IPS DF 4.7 (cell line): ENCODE measurements at regions not wholly inside any gene's neighbourhood (a gene's known extent, or its start where the extent isn't known, plus 50 kb on each side); places are given as distances from the start of the nearest gene placed in this dataset.

Source experiments
- DNase-seq: peaks from one replicate; pipeline ENCODE4 v3.0.0-alpha.2; 2013; ENCODE audit warnings: low spot score; ENCODE audit errors: extremely low read depth

- no peak for DNase-seq
Measured at GRCh38 chr16:35492225-35492624, 2032.8 kb downstream of the TP53TG3F start.

GRCh38 chr16:35497399-35497798 is 2038.0 kb downstream of the TP53TG3F start:
- DNase-seq: no peak

DNA sequence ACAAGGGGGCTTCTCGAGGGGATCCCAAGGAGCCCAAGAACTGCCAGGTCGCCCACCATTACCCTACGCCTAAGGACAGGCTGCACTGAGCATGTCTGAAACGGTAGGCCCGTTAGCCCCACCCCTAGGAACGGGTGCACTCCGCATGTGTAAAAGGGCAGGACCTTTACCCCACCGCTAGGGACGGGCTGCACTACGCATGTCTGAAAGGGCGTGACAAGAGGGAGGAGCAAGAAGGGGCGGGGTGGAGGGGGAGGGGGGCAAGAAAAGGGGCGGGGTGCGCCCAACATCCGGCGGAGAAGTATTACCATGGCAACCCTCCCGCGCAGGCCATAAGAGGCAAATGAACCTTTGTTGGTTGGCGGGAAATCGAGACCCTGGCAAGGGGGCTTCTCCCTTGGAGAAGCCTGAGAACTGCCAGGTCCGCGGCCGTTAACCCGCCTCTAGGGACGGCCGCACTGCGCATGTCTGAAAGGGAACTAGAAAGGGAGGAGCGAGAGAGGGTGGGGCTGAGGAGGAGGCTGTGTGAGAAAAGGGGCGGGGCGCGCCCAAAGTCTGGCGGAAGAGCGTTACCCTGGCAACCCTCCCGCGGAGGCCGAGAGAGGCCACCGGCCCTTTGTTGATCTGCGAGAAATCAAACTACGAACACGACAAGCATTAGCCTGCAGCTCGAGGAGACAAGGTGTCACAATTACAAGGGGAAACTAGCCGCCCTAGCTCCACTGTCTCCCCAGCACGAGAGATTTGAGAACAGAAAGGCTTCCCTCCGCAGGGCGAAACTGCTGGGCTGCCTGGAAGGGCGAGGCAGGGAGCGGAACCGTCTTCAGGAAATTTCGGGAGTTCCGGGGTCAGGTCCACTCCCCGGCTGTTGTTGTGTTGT is 2046.8 kb downstream of the TP53TG3F start:
- DNase-seq: no peak

DNA sequence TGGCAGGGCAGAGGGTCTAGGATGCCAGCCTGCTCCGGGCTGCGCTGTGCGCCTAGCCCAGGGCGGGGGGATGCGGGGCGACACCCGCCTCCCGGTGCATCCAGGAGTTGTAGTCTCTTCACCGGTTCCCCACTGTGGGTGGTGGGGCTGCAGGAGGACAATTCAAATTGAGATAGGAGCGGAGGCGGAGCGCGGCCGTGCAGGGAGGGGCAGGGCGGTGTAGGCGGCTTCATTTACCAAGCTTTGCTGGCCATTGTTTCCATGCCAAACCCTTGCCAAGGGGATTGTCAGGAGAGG is 2047.4 kb downstream of the TP53TG3F start:
- no peak for DNase-seq

- no peak for DNase-seq
Measured at GRCh38 chr16:35510701-35511100, 2051.3 kb downstream of the TP53TG3F start.

DNA sequence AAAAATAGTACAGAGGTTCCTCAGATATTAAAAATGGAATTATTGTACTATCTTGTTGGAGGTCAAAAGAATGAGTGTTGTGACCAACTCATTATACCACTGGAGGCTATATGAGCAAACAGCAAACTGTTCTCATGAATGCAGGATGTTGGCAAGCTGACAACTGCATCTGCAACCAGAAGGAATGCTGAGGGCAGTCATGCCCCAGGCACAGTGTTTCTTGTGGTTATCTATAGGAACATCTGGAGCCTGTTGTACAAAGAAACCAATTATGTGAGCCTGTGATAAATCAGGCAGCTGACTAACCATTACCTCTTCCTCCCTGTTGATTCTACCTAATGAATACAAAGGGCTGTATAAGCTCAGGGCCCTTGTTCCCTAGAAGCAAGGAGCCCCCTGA is 2057.1 kb downstream of the TP53TG3F start:
- no peak for DNase-seq

- no peak for DNase-seq
Measured at GRCh38 chr16:35516971-35517370, 2057.6 kb downstream of the TP53TG3F start.

DNA sequence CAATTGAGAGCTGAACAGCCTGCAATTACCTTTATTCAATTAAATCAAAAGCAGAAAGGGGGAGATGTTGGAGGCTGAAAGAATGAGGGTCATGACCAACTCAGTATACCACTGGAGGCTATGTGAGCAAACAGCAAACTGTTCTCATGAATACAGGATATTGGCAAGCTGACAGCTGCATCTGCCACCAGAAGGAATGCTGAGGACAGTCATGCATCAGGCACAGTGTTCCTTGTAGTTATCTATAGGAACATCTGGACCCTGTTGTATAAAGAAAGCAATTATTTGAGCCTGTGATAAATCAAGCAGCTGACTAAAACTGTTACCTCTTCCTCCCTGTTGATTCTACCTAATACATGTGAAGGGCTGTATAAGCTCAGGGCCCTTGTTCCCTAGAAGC is 2064.6 kb downstream of the TP53TG3F start:
- no peak for DNase-seq

- no peak for DNase-seq
Measured at GRCh38 chr16:35525979-35526590, 2066.7 kb downstream of the TP53TG3F start.

DNA sequence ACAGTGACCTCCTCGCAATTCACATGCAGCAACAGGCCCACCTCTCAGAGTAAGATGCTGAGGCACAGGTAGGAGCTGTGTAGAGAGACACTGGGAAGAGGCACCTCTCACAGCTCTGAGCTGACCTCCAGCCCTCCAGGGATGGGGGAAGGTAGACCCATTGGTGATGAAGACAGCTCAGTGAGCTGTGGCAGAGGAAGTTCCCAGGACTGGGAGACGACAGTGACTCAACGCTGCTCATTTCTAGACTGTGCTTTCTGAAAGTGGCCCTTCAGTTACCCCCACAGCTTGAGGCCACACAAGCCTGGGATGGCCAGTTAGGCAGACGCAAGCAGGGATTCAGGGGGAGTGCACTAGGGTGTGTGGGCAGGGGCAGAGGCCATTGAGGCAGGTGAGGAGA is 2073.2 kb downstream of the TP53TG3F start:
- no peak for DNase-seq

DNA sequence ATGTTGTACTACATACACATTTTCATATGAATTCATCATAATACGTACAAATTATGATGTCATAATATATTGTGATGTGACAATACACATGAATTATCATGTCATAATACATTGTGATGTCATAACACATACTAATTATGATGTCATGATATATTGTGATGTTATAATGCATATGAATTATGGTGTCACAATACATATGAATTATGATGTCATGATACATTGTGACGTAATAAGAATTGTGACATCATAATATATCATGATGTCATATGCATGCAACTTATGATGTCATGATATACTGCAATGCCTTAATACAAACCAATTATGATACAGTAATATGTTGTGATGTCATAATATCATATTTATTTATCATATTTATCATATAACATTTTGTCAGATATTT is 2074.3 kb downstream of the TP53TG3F start:
- DNase-seq: no peak

- no peak for DNase-seq
Measured at GRCh38 chr16:35543486-35543885, 2084.1 kb downstream of the TP53TG3F start.

DNA sequence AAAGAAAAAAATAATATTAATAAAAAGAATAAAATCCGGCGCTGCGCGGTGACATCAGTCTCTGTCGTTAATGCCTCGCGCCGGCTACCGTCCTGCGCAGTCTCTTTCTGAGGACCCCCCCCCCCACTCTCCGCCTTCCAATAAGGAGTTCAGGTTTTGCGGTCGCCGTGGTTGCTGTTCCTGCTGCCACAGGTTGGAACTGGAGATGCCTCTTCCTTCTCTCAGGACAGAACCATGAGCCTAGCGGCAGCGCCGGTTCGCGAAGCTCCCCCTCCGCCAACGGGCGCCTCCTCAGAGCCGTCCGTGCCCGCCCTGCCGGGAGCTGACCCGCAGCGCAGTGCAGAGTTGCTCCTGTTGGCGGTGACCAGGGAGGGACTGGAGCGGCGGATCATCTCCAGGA is 2093.4 kb downstream of the TP53TG3F start:
- DNase-seq: no peak

GRCh38 chr16:35557731-35558130 is 2098.3 kb downstream of the TP53TG3F start:
- no peak for DNase-seq

DNA sequence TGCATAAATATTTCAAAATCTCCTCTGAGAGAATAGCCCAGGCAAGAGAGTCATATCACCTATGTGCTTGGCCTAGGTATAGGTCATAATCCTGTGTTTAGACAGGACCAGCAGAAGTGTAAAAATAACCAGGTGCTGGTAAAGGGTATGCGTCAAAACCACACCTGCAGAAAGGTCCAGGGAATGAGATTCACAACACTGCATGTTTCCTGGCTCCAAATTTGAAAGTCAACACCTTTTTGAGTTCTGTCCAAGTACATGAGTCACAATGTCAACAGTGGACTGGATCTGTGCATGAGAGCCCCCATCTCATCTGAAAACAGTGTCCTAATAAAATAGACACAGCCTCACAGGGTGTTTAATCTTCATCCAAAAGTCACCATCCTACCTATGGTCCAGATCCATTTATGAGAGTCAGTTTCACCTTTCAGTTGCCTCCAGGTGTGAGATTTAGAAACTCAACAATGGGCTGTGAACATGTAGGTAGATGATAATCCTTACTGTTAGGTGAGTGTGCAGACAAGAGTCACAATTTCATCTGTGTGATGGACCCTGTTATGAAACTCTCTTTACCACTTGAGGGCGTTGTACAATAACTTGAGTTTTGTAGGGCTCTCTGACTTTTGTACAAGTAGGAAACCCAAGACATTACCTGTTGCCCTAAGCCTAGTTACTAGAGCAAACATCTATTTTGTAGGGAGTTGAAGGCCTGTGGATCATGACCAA is 2100.7 kb downstream of the TP53TG3F start:
- DNase-seq: no peak

DNA sequence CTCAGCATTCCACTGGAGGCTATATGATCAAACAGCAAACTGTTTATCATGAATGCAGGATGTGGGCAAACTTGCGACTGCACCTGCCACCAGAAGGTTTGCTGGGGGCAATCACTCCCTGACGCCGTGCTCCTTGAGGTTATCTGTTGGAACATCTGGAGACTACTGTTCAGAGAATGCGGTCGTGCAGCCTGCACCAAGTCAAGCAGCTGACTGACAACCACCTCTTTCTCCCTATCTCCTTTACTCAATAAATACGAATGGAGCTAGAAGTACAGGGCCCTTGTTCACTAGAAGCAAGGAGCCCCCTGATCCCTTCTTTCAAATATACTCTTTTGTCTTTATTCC is 2101.2 kb downstream of the TP53TG3F start:
- no peak for DNase-seq

DNA sequence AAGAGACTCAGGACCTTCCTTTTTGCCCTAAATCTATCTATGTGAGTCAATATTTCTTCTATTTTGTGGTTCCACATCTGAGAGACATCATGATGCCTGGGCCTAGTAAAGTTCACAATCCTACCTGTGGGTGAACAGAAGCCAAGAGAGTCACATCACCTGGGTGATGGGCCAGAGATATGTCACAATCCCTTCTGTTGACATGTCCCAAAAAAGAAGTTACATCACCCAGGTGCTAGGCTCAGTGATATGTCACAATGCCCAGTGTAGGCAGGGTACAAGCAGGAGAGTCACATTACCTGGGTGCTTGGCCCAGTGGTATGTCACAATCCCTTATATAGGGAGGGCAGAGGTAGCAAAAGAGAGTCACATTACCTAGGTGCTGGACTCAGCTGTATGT is 2101.9 kb downstream of the TP53TG3F start:
- no peak for DNase-seq

DNA sequence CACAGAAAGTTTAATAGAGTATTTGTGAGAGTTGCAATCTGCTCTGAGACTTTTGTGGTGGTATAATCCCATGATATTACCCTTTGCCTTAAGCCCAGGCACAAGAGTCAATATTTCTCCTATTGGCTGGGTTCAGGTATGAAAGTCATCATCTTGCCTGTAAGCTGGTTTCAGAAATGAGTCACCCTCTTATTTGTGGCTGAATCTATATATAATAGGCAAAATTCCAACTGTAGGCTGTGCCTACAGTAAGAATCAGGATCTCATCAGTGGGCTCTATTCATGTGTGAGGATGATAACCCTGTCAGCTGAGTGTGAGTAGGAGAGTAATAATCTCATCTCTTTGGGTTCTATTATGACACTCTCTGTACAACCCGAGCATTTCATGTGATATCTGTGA is 2103.1 kb downstream of the TP53TG3F start:
- no peak for DNase-seq

DNA sequence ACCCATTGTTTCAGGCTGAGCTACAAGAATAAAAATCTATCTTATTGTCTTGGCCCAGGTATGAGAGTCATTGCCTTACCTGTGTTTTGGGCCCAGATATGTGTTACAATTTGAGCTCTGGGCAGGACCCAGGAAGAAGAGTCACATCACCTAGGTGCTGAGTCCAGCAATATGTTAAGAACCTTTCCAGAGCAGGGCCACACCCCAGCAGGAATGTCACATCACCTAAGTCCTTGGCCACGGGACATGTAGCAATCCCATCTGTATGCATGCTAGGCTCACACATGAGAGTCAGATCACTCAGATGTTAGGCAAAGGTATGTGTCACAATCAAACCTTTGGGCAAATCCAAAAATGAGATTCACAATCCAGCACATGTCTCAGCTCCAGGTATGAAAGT is 2103.5 kb downstream of the TP53TG3F start:
- DNase-seq: no peak

DNA sequence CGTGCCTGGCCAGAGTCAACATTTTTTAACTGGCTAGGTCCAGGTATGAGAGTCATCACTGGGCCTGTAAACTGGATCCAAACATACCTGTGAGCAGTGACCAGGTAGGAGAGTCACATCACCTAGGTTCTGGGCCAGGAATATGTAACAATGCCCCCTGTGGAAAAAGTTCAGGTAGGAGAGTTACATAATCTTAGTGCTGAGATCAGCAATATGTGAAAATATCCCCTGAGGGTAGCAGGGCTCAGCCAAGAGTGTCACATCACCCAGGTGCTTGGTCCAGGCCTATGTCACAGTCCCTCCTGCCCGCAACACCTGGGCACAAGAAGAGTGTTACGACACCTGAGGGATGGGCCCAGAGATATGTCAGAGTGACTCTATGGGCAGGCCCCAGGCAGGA is 2104.7 kb downstream of the TP53TG3F start:
- no peak for DNase-seq

- no peak for DNase-seq
Measured at GRCh38 chr16:35564889-35565288, 2105.5 kb downstream of the TP53TG3F start.

- DNase-seq: no peak
Measured at GRCh38 chr16:35565626-35566025, 2106.2 kb downstream of the TP53TG3F start.

DNA sequence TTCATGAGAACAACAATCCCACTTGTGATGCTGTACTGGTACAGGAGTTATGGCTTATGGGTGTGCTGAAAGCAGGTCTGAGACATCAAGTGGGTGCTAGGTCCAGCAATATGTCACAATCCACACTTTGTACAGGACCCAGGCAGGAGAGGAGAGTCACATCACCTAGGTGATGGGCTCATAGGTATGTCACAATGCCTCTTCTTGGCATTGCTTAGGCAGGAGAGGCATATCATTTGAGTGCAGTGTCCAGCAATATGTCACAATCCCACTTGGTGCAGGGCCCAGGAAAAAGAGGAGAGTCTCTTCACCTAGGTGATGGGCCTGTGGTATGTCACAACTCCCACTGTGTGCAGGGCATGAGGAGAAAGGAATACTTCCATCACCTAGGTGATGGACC is 2110.0 kb downstream of the TP53TG3F start:
- no peak for DNase-seq
